ENCODE measurements at regions not wholly inside any gene's neighbourhood (a gene's known extent, or its start where the extent isn't known, plus 50 kb on each side); places are given as distances from the start of the nearest gene placed in this dataset.

DNA sequence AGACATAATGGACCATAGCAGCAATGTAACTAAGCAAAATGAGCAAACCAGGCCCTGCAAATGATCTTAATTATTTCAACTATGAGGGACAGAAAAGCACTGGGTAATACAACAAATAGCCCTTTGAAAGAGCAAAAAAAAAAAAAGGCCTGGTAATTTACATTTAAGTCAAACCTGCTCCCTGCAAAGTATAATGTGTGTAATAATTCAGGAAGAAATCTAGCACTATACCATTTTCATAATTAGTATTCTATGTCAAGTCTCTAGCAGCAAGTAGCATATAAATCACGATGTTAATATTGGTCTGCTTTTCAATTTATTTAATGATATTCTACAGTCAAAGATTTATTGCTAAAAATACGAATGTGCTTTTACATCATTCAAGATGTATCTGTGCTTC, 489.6 kb downstream of the BMP2 start:
- DNase-seq (ENCODE audit: low read depth), result no peak

DNA sequence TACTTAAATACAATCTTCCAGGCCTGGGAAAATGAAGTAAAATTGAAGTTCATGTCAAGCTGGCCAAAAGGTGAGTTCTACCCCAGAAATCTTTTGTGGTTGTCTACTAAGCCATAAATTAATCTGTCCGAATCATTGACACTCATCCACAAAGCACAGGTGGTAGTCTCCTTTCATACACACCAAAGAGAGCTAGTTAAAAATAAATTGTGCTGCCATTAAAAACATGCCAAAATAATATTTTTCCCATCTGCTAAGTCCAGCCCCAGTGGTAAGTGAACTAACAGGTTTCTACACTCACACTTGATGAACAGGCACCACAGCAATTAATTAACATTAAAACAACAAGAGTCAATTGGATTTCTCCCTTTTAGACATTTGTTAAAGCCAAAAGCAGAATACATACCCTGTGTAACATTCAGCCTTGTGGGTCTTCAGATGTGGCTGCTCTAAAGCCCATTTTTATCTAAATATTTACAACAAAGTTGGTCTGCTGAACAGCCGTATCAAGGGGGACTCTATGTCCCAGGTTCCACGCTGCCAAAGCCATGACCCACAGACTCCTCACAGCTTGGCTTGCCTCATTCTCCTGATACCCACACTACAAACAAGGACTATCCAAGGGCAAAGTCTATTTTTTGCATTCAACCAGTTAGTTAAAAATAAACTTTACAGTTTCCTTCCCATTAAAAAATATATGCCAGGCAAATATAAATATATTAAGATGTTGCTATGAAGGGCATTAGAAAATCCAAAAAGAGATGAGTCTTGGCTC, 490.4 kb downstream of the BMP2 start:
- no peak for DNase-seq (ENCODE audit: low read depth)

DNA sequence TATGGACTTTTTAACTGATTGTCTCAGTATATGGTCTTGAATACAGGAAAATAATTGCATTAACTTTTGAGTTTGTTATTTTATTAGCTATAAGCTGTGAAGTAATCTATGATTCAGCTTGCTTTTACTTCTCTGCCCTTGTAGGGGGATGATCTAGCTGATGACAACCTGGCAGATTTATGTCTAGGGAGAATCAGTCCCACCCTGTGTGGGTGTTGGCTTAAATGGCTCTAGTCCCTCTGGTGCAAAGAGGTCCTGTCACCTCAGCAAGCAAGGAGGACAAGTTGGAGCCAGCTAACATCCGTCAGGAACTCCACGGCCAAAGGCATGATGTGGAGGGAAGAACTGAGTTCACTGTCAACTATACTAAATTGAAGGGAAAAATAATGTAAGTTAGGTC, 495.3 kb downstream of the BMP2 start:
- DNase-seq (ENCODE audit: low read depth), result no peak

DNA sequence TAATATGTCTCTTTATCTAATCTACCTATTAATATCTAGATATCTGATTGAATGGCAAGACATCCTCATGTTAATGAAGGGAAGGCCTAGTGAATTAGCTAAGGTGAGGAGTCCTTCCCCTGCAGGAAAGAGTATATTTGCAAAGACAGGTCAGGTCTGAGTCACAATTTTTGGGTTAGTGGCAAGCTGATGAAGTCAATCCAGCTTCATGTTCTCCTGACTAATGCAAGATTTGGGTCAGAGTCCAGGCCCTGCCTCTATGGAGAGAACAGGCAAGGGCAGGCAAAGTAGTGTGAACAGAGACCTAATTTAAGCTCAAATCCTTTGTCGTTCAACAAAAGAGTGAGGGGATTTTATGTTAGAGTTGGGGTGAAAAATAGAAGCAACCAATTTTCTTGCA, 496.7 kb downstream of the BMP2 start:
- no peak for DNase-seq (ENCODE audit: low read depth)

DNA sequence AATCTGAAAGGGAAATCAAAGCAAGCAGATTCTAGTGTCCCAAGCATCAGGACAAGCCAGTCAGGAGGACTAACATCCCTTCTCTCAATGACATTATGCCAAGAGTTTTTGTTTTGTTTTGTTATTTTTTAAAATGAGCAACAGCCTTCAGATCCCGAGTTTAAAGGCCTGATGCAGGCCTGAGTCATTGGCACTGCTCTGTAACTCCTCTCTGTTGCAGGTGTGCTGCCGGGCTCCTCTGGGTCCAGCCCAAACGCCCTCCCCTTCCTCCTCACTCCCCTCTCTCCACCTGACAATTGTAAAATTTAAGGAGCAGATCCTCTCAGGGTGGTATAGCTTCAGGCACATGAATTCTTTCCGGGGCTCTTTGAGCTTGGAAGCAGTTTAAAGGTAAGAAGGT, 502.0 kb downstream of the BMP2 start:
- DNase-seq (ENCODE audit: low read depth), result no peak

DNA sequence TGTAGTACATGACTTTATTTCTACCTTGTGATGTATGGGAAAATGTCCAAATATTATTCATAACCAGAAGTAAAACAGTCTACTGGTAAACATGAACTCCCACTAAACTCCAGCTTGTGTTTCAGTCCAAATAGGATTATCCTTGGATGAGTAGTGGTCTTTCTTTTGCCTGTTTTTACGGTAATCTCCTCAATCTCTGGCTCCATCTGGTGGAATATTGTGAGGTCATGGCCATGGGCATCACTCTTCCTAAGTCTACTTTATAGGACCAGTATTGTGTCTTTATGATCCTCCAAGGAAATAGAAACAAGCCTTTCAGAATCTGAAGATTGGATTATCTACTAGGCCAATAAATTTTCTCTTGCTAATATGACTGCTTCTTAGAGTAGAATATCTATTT, 505.0 kb downstream of the BMP2 start:
- DNase-seq (ENCODE audit: low read depth), result no peak

DNA sequence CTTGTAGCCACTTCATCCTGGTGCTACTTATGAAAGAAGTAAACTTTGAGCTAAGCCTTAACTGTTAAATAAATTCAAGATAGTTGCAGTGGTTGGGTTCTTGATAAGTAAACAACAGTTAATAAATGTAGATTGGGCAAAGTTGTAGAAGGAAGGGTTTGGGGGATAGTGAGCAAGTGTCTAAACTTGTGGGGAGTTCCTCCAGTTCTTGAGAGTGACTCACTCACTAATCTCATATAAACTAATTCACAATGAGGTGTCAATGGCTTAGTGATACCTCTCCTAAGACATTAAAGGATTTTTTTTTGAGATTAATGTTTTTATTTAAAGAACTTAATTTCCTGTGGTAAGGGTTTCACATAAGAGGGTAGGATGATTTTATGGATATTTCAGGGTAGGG, 507.4 kb downstream of the BMP2 start:
- DNase-seq (ENCODE audit: low read depth), result no peak

DNA sequence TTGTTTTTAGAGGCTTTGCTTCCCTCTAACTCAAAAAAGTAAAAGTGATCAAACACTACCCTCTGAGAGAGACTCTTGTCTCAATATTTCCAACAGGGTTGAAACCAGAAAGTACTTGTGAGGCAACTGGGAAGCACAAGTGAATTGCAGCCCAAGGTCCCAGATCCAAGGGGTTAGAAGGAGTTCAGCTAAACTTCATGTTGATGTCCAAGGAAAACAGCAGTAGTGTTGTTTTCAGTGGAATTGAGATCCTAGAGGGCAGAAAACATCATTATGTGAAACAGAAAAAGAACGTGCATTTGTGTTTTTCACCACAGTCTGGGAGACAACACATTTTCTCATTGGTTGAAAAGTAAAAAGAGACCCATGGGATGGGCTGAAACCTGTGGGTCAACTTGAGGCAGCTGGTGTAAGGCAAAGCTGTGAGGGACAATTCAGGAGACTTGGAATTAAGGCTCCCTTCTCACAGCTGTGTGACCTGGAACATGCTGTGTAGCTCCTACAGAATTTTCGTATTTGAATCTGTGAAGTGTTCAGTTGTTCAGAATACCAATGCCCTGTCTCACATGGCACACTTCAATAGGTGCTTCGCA, 508.3 kb downstream of the BMP2 start:
- no peak for DNase-seq (ENCODE audit: low read depth)

DNA sequence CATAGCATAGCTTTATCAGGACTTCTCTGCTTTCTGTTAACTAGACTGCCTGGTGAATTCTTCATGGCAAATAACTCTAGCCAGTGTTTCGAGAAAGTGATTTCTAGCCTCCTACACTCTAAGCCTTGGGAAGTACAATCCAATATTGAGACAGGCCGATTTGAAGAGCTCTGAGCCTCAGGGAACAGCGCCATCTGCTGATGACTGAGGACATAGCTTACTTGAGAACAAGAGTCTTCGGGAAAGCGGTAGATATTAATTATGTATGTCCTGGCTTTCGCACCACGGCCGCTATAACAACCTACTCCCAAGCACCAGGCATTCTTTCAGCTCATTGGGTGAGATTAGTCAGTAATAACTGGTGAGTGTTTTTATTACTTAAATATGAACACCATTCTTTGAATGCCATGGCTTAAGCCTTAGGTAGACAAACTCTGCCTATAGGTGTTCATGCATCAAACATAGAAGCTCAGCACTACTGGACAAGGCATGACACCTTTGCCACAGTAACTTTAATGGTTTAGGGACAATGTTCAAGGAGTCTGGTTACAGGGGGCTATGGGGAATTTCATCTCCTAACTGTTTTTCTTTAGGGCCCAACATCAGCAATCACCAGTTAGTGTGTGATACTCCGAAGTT, 518.6 kb downstream of the BMP2 start:
- peak; percentile 60 for DNase-seq (ENCODE audit: low read depth)

DNA sequence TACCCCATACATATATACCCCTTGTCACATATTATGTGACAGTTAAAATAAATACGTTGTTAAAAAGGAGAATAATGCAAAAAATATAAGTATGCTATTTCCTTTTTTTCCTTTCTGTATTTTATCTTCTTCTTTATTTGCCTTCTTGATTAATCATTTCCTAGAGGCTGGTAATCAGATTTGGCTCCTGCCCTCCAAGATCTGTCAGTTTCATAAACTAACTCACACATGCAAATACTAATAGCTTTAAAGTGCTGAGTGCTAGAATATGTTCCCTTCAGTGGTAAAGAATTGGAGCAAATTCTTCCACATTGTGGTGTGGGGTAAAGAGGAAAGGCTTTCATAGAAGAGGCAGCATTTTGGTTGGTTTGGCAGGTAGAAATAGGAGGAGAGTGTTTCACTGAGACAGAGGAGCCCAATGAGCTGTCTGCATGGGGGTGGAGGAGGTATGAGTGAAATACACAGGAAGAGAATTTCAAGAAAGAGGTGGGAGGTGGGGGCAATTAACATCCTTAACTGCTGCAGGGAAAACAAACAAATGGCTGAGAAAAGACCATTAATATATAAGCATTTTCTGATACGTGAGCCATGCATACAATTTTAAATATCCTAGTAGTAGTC, 523.9 kb downstream of the BMP2 start:
- no peak for DNase-seq (ENCODE audit: low read depth)

DNA sequence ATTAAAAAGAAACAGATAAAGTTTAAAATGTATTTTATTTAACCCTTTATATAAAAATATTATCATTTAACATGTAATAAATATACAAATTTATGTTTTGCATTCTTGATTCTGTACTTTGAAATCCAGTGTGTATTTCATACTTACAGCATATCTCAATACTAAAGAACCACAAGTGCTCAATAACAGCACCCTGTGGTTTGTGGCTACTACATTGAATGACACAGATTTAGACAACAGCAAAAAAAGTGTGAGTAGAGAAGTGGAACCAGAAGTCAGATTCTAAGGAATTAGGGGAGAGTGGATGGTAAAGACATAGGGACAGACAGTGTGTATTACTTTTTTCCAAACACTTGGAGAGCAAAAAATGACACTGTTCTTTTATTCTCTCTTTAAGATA, 524.5 kb downstream of the BMP2 start:
- no peak for DNase-seq (ENCODE audit: low read depth)

DNA sequence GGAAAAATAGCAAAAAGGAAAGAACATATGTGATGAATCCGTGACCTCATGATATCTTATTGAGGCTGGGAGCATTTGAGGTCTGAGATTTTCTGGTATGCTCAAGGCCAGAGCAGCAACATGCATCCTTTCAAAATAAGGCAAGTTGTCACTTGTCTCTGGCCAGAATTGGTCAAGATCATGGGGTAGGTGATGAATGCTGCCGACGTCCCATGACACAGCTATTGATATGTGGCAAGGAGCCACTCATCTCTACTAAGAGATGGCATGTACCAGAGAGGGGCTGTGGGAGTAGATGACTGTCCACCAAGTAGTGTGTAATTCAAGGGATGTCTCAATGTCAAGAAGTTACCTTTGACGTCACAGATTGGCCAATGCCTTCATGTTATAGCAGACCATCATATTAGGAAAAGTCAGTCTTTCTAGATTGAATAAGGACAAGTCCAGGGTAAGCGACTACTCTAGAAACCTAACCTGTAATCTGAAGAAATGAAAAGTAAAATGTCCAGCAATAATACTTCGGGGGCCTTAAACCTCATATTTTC, 527.4 kb downstream of the BMP2 start:
- no peak for DNase-seq (ENCODE audit: low read depth)

DNA sequence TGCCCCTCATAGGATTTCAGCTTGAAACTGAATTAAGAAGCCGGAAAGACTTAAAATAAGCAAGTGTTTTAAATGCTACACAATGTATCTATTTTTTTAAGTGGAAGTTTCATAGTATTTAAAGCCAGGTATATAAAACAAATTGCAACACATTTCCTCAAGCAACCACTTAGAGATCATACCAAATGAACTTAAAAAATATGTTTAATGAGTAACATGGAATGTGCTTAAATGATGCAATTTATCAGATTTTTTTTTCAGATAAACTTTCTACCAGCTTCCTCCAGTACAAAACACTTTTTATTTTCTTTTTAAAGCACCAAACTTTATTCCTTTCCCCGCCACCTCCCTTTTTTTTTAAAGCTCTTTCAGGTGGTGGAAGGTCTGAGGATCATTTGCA, 534.3 kb downstream of the BMP2 start:
- no peak for DNase-seq (ENCODE audit: low read depth)

DNA sequence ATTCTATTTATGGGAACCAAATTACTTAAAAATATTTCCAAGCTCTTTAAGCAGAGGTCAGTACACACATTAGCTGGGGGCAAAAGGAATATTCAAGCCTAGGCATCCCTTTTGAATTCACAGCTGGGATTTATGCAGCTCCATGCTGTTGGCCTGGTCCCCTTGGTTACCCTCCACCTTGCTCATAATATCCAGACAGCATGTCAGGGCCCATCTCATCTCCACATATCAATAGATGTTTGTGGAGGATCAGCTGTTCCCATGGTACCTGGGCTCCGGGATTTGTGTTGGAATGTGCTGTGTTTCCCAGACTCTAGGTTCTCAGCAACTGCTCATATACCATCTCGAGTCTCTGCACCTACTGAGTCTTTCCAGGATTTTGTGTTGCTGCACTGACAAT, 534.8 kb downstream of the BMP2 start:
- DNase-seq (ENCODE audit: low read depth), result no peak

DNA sequence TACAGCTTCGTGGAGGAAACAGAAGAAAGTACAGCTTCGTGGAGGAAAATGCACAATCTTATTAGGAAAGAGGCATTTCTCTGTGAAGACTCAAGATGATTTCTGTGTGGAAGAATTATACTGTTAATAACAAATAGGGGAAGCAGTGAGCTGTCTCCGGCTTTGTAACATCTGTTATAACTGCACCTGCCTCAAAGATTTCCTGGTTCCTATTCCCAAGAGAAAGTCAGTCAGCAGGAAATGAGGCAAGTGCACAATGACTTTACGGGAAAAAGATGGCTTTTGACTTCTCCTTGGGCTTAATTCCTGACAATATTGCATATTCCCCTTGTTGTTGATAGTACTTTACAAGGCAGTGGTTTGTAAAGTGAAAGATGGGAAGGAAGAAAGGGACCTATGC, 538.5 kb downstream of the BMP2 start:
- no peak for DNase-seq (ENCODE audit: low read depth)

DNA sequence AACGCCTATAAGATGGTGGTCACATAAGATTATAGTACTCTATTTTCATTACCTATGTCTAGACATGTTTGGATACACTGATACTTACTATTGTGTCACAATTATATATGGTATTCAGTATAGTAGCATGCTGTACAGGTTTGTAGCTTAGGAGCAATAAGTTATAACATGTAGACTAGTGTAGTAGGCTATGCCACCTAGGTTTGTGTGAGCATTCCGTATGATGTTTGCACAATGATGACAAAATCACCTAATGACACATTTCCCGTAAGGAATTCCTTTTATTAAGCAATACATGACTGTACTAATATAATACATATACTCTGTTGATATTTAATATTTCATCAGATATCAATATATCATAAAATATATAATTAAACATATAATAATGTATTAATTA, 540.7 kb downstream of the BMP2 start:
- DNase-seq (ENCODE audit: low read depth), result no peak

DNA sequence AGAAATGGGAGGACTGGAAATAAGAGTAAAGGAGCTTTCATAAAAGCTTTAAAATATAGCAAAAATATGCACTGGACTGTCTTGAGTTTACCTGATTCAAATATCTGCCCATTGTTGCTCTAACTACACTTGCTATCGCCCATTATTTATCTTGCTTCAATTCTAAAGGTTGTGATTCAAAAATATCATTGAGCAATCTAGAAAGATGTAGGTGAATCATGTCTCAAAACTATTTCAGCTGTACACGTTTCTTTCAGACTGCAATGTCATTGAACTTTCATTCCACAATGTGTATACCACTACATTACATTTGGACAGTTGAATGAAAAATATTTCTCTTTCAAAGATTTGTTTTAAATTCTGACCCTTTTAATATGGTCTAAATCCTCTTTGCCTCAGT, 545.6 kb downstream of the BMP2 start:
- DNase-seq (ENCODE audit: low read depth), result no peak

DNA sequence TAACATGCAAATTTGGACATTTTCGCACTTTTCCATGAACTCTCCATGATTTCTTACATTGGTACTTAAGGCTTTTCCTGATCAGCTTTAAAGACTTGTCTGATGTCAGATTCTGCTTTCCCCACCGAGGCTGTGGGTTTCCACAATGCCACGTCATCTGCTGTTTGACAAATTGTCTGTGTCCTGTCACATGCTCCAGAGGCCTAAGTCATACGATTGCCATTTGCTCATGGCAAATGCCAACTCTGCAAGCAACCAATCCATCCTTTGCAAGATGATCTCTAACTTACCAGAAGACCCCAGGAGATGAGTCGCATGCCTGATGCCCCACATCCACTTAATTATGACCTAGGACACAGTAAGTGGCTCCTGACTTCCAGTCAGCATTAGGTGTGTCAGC, 556.5 kb downstream of the BMP2 start:
- no peak for DNase-seq (ENCODE audit: low read depth)

DNA sequence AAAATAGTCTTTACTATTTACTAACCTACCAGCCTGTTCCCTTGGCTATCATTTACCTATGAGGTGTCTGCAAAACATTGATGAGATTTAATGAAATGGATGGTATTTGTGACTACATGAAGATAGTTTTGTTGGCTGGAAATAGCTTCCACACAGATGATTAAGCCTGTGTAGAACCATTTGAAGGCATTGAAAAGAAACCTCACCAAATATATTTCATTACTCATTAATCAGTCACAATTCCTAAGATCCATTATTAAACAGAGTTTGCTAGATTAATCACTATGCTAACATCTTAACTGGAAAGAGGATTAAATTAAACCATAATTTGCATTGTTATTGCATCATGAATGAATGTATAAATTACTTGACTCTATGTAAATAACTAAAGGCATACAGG, 560.3 kb downstream of the BMP2 start:
- DNase-seq (ENCODE audit: low read depth), result no peak

DNA sequence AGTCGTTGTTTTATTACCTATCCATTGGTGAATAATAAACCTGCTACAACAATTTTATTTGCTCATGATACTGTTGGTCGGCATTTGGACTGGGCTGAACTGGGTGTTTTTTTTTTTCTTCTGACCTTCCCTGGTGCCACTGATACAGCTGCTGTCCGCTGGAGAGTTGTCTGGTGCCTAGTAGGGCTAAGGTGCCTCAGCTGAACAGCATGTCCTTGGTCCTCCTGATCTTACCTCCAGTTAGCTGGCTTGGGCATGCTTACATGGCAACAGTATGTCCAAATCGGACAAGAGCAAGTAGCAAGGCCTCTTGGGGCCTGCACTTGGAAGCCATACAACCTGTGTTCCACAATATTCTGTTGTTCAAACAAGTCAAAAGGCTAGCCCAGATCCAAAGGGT, 563.4 kb downstream of the BMP2 start:
- DNase-seq (ENCODE audit: low read depth), result no peak

DNA sequence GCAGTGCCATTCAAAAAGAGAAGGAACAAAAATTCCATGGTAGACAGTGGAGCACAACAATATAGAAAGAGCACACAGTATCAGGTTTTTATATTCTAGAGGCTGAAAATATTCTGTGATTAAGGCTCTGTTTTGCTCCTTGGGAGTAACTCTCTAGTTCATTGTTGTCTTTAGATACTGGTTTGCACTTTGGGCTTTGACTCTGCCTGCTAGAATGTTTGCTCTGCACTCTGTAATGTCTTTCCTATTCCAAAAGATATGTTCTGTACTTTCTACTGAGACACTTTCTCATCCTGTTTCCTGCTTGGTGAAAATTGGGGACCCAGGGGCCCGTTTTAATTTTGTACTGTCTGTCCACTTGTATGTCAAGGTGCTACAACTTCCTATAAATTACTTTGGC, 564.7 kb downstream of the BMP2 start:
- no peak for DNase-seq (ENCODE audit: low read depth)

DNA sequence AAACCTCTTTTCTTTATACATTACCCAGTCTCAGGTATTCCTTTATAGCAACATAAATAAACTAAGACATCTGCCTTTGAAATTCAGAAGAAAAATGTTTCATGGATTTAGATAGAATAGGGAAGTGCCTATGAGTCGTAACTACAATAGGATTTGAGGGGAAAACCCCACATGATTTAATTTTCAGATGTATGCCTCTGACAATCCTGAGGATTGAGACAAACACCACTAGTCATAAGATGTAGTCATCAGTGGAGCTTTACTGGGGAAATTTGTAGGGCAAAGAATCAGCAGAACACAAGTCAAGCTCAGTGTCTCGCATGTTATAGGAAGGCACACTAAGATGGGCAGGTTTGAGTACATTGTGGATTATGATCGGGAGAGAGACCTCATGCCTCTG, 566.4 kb downstream of the BMP2 start:
- no peak for DNase-seq (ENCODE audit: low read depth)

DNA sequence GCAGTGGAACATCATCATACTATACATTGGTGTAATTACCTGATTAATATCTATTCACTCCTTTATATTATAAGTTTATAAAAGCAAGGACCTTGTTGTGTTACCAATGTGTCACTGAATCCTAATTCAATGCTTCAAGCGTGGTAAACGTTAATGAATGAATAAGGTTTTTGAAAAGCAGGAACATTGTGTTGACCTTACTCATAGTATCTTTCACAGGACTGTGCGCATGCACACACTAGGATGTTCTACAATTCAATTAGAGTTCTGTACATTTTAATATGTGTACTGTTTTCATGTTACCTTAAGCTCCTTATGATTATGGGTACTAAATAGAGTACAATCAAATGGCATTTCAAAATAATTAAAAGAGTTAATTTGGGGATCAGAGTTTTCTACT, 578.5 kb downstream of the BMP2 start:
- DNase-seq (ENCODE audit: low read depth), result no peak
